Psoas muscle (tissue), 7 donors: ENCODE measurements at regions not wholly inside any gene's neighbourhood (a gene's known extent, or its start where the extent isn't known, plus 50 kb on each side); places are given as distances from the start of the nearest gene placed in this dataset.

ENCODE experiments used
- ATAC-seq, 4 donors: fragments of 200-7000 bp; cut with Tn5 transposase; one replicate each; pipeline ENCODE4 v1.9.1; 2020; ENCODE audit warnings: moderate library complexity in 3 of 4, mild to moderate bottlenecking in 2 of 4
- DNase-seq, 2 donors: peaks; one replicate each; pipeline ENCODE4 v3.0.0-alpha.2; 2020
- H3K27ac ChIP-seq: fragments of 200-600 bp; one replicate; pipeline ENCODE4 v1.8.0; 2022
- H3K27me3 ChIP-seq, 3 donors: fragments of 200-600 bp in 1 of 3; one replicate each; pipeline versions ENCODE4 v1.6.1 to v1.8.0; 2013 to 2022; ENCODE audit warnings: low read length in 2 of 3, mild to moderate bottlenecking in 2 of 3, moderate library complexity in 1 of 3; ENCODE audit not compliant: insufficient read depth in 3 of 3
- H3K36me3 ChIP-seq, 2 donors: fragments of 200-600 bp in 1 of 2; one replicate each; pipeline versions ENCODE4 v1.6.1 to v1.8.0; 2013 to 2022; ENCODE audit warnings: low read depth in 1 of 2, mild to moderate bottlenecking in 1 of 2, moderate library complexity in 1 of 2; ENCODE audit not compliant: insufficient read depth in 1 of 2
- H3K4me1 ChIP-seq: fragments of 200-600 bp; one replicate; pipeline ENCODE4 v1.8.0; 2022
- H3K4me3 ChIP-seq: fragments of 200-600 bp; one replicate; pipeline ENCODE4 v1.8.0; 2022; ENCODE audit warnings: mild to moderate bottlenecking
- H3K9me3 ChIP-seq: fragments of 200-600 bp; one replicate; pipeline ENCODE4 v1.8.0; 2022
- WGBS, 3 donors: extraction: QIAGEN DNeasy Blood & Tissue Kit; methylation state at CpG; one replicate each; pipeline versions ENCODE4 v1.1.6 to v1.1.7; 2013; 5-methylcytosine and 5-hydroxymethylcytosine counted together
- intact Hi-C, 2 donors: fragments of 100-400 bp; cut with DNase I; formaldehyde crosslinking; loops; one replicate each; pipeline versions ENCODE4 v1.11.0 to v1.14.2; 2022
- TF ChIP-seq, protein P1 (sequence below): fragments of 200-600 bp; IDR thresholded peaks from one replicate; pipeline ENCODE4 v1.8.0; 2022; ENCODE audit warnings: antibody characterized with exemption
- donor health status: healthy with polysubstance abuse.
- donor health status: DM: no; HTN: no; CAD: no; lungs with moderate emphysema.
- donor health status: Bipolar disorder and iron deficiency.
- donor health status: healthy.
- donor health status: DM: yes; HTN: yes; CAD: no.
- donor health status: DM: no; HTN: no; CAD: no.
- donor health status: DM: yes; HTN: yes; CAD: no.

DNA sequence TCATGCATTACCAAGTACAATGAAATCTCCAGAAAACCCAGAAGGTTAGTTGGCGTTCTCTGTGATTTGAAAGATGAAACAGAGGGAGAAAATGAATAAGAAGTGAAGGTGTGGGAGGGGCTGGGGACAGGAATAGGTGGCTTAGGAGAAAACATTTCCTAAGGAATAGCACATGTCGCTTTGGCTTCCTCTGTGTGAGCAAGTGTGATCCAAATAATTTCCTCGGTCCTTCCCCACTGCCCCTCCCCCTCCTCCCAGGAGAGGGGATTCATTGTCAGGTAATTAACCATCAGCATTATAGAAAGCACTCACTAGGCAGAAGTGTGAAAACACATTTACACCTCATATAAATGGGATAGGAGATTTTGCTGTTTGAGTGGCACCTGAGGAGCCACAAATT, 105.5 kb downstream of the NUF2 start:
- intact Hi-C loops, result no loop called here
- WGBS, 3 donors, result 26 to 36% (median 36%) methylated on average over 3 of the region's 3 CpGs

DNA sequence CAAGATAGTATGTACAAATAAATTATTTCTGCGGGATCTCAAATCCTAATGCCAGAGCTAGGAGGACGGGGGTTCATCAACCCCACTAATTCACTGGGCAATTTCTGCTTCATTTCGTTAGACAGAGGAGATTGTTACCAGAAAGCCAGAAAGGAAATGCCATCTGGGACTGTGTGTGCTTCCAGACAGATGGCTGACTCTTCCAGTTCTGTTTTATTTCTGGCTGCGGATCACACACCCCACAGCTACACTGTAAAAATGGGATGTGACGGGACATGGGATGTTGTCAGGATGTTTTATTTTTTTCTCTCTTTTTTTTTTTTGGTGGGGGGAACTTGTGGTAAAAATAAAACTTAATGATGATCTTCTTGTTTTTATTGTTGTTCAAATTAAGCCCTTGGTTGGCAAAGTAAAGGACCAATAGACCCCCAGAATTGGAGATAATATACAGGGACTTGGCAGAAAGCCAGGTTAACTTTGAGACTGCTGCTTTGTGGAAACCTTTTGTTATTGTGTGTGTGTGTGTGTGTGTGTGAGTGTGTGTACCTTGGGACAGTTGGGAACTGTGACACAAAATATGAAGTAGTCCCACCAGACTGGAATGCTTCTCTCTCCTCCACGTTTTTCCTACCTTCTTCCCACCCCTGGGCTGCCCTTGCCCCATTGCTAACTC, 114.5 kb downstream of the NUF2 start:
- Histone ChIP-seq H3K9me3 (no peaks in the 10 kb centered on the region), H3K4me1 (no peaks in the 10 kb centered on the region), H3K27ac (no peak overlapping the region), H3K36me3 (no peaks in the 10 kb centered on the region), H3K4me3 (no peak overlapping the region), H3K27me3 (no peaks in the 10 kb centered on the region)
- intact Hi-C loops, result no loop called here
- 40 to 61% (median 42%) methylated on average over 6 of the region's 6 CpGs for WGBS, 3 donors
- no peak for DNase-seq
- no peak for ATAC-seq
- TF ChIP-seq, protein P1, sequence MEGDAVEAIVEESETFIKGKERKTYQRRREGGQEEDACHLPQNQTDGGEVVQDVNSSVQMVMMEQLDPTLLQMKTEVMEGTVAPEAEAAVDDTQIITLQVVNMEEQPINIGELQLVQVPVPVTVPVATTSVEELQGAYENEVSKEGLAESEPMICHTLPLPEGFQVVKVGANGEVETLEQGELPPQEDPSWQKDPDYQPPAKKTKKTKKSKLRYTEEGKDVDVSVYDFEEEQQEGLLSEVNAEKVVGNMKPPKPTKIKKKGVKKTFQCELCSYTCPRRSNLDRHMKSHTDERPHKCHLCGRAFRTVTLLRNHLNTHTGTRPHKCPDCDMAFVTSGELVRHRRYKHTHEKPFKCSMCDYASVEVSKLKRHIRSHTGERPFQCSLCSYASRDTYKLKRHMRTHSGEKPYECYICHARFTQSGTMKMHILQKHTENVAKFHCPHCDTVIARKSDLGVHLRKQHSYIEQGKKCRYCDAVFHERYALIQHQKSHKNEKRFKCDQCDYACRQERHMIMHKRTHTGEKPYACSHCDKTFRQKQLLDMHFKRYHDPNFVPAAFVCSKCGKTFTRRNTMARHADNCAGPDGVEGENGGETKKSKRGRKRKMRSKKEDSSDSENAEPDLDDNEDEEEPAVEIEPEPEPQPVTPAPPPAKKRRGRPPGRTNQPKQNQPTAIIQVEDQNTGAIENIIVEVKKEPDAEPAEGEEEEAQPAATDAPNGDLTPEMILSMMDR, result no peak

More for the DNA sequence above, 105.5 kb downstream of the NUF2 start:
- Histone ChIP-seq H3K4me1 (no peaks in the 10 kb centered on the region), H3K36me3 (no peaks in the 10 kb centered on the region), H3K4me3 (no peak overlapping the region), H3K27ac (no peak overlapping the region), H3K9me3 (peaks cover 7% of the 10 kb centered on the region), H3K27me3 (peaks cover 0 to 2% (median 0%) of the 10 kb centered on the region in 3 donors)
- DNase-seq (no peak), ATAC-seq (no peak)
- TF ChIP-seq, protein P1, result no peak

DNA sequence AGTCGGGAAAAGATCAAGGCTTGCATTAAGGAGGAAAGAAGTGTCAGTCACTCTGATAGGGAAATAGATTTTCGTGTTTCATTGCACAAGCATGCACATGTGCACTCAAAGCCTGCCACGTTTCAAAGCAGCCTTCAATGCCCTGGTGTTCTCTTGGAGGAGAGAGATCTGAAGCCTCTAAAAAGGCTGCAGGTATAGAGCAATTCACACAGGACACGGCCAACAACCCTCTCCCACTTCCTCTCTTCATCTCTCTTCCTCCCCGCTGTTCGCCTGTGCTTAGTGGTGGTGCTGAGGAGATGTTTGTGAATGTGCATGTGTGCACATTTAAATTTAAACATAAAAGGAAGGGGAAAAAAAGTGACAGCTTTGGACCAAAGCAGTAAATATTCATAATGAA, 117.7 kb downstream of the NUF2 start:
- intact Hi-C loops, result no loop called here
- TF ChIP-seq, protein P1, result no peak
- H3K27ac ChIP-seq, result no peak overlapping the region
- no peaks in the 10 kb centered on the region for H3K9me3 ChIP-seq
- DNase-seq (no peak), ATAC-seq (no peak)
- 41 to 46% (median 43%) methylated on average over 6 of the region's 6 CpGs for WGBS, 3 donors
- no peaks in the 10 kb centered on the region for H3K36me3 ChIP-seq
- H3K4me1 ChIP-seq, result no peaks in the 10 kb centered on the region
- no peaks in the 10 kb centered on the region for H3K27me3 ChIP-seq
- H3K4me3 ChIP-seq, result no peak overlapping the region

DNA sequence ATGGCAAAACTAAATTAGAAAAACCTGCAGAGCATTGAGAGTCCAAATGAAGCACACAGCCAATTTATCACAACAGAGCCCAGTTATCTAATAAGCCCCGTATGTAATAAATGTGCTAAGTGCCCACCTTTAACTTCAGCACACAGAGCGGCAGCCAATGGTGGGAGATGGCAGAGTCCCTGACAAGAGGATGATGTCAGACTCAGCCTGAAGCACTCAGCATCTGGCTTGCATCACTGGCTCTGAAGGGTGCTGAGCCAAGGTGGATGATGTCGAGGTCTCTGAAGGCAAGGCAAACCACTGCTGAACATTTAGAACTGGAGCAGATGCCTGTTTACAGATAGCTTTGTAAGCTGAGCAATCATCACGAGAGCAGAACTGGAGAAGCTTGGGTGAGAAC, 118.3 kb downstream of the NUF2 start:
- intact Hi-C loops, result no loop called here
- DNase-seq (peak in 1 of 2 donors; percentile 12), ATAC-seq (no peak)
- Histone ChIP-seq H3K27me3 (no peaks in the 10 kb centered on the region), H3K9me3 (no peaks in the 10 kb centered on the region), H3K27ac (no peak overlapping the region), H3K4me1 (no peaks in the 10 kb centered on the region), H3K4me3 (no peak overlapping the region), H3K36me3 (no peaks in the 10 kb centered on the region)
- WGBS, 3 donors, result 56 to 62% (median 61%) methylated on average over 4 of the region's 4 CpGs
- TF ChIP-seq, protein P1, result no peak
